ENCODE measurements at regions not wholly inside any gene's neighbourhood (a gene's known extent, or its start where the extent isn't known, plus 50 kb on each side); places are given as distances from the start of the nearest gene placed in this dataset.

DNA sequence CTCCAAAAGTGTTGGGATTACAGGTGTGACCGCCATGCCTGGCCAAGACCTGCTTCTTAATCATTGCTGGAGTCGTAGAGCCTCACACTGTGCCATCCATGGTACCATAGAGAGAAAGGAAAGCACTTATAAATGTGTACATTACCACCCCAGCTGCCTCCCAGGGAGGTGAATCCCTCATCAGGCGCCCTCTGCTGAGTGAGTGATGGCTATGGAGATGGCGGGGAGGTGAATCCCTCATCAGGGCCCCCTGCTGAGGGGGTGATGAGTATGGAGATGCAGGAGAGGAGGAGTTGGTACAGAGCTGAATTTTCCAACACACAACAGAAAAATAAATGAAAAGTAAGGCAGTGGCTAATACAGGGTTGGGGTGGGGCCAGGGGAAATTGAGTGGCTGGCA, 263.4 kb downstream of the UQCRFS1 start:
- Histone ChIP-seq H3K9me3 (replicated peaks) (peaks cover 6% of the 10 kb centered on the region), H3K27ac (replicated peaks) (no peak overlapping the region), H3K4me3 (no peak overlapping the region), H3K27me3 (ENCODE audit: low read depth) (no peaks in the 10 kb centered on the region), H3K36me3 (no peaks in the 10 kb centered on the region), H3K4me1 (no peaks in the 10 kb centered on the region)
- DNase-seq: no peak
- TF ChIP-seq, protein P1, sequence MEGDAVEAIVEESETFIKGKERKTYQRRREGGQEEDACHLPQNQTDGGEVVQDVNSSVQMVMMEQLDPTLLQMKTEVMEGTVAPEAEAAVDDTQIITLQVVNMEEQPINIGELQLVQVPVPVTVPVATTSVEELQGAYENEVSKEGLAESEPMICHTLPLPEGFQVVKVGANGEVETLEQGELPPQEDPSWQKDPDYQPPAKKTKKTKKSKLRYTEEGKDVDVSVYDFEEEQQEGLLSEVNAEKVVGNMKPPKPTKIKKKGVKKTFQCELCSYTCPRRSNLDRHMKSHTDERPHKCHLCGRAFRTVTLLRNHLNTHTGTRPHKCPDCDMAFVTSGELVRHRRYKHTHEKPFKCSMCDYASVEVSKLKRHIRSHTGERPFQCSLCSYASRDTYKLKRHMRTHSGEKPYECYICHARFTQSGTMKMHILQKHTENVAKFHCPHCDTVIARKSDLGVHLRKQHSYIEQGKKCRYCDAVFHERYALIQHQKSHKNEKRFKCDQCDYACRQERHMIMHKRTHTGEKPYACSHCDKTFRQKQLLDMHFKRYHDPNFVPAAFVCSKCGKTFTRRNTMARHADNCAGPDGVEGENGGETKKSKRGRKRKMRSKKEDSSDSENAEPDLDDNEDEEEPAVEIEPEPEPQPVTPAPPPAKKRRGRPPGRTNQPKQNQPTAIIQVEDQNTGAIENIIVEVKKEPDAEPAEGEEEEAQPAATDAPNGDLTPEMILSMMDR (IDR thresholded peaks at IDR 0.05; ENCODE audit: borderline replicate concordance): no peak
- intact Hi-C loops (cut with micrococcal nuclease): no loop called here

DNA sequence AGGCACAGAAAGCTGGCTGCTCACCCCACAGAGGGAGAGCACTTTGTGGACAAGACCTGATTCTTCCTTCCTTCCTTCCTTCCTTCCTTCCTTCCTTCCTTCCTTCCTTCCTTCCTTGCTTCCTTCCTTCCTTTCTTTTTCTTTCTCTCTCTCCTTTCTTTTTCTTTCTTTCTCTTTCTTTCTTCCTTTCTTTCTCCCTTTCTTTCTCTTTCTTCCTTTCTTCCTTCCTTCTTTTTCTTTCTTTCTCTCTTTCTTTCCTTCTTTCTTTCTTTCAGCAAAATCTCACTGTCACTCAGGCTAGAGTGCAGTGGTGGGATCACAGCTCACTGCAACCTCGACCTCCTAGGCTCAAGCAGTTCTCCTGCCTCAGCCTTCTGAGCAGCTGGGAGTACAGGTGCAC, 263.9 kb downstream of the UQCRFS1 start:
- no peaks in the 10 kb centered on the region for H3K4me1 ChIP-seq
- no peak for DNase-seq
- no peaks in the 10 kb centered on the region for H3K27me3 ChIP-seq (ENCODE audit: low read depth)
- peaks cover under 1% of the 10 kb centered on the region for H3K9me3 ChIP-seq (replicated peaks)
- H3K27ac ChIP-seq (replicated peaks): no peak overlapping the region
- no peaks in the 10 kb centered on the region for H3K36me3 ChIP-seq
- TF ChIP-seq, protein P1 (IDR thresholded peaks at IDR 0.05; ENCODE audit: borderline replicate concordance): no peak
- no peak overlapping the region for H3K4me3 ChIP-seq
- intact Hi-C loops (cut with micrococcal nuclease): no loop called here

DNA sequence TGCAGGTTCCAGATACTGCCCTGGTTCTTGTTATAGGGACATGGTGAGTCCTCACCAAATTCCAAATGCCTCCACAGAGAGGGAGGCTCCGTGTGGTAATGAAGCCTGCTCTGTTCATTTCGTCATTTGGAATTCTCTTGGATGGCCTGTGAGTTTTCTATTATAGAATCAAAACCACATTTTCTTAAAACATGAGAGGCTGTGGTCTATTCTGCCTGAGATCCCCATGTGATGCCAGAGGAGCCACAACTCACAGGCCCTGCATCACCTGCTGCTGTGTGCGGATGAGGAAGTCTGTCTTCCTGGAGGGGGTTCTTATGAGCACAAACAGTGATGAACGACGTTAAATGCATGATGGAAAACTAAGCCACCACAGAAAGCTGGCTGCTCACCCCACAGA, 264.4 kb downstream of the UQCRFS1 start:
- no peaks in the 10 kb centered on the region for H3K27me3 ChIP-seq (ENCODE audit: low read depth)
- H3K27ac ChIP-seq (replicated peaks): no peak overlapping the region
- intact Hi-C loops (cut with micrococcal nuclease): no loop called here
- H3K4me1 ChIP-seq: no peaks in the 10 kb centered on the region
- no peak overlapping the region for H3K4me3 ChIP-seq
- DNase-seq: no peak
- H3K9me3 ChIP-seq (replicated peaks): no peaks in the 10 kb centered on the region
- no peaks in the 10 kb centered on the region for H3K36me3 ChIP-seq
- TF ChIP-seq, protein P1 (IDR thresholded peaks at IDR 0.05; ENCODE audit: borderline replicate concordance): no peak

DNA sequence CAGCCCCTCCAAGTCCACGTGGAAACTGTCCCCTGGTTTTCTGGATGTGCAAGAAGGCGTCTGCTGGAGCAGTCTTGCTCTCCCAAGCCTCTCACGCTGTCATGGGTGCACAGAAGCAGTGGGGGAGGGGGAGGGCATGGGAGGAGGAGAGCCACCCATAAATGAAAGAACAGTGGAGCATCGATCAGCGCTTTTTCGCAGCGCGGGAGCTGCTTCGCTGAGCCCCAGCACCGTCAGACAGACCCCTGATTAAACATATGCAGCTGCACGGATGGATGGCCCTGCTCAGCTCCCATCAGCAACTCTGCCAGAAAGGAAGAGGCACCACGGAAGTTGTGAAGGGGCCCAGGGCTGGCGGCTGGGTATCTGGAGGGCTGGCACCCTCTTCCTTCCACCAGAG, 264.9 kb downstream of the UQCRFS1 start:
- intact Hi-C loops (cut with micrococcal nuclease): no loop called here
- H3K4me3 ChIP-seq: no peak overlapping the region
- no peak for DNase-seq
- H3K4me1 ChIP-seq: no peaks in the 10 kb centered on the region
- no peaks in the 10 kb centered on the region for H3K36me3 ChIP-seq
- H3K27me3 ChIP-seq (ENCODE audit: low read depth): no peaks in the 10 kb centered on the region
- H3K27ac ChIP-seq (replicated peaks): no peak overlapping the region
- H3K9me3 ChIP-seq (replicated peaks): no peaks in the 10 kb centered on the region
- TF ChIP-seq, protein P1 (IDR thresholded peaks at IDR 0.05; ENCODE audit: borderline replicate concordance): no peak

DNA sequence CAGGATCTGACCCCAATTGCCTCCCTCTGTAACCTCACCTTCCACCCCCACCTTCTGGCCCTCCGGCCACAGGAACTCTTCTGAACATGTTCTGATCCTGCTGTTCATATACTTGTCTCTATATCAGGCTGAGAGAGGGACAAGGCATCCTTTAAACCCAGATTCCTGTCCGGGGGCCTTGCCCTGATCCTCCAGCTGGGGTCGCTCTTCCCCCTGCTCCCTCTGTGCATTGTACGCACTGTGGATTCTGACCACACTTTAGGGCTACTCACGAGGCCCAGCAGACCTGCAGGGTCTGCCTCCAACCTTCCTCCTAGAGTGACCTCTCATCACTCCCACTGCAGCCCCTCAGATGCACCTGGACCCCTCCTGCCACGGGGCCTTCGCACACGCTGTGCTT, 269.3 kb downstream of the UQCRFS1 start:
- Histone ChIP-seq H3K9me3 (replicated peaks) (no peaks in the 10 kb centered on the region), H3K4me1 (peaks cover 18% of the 10 kb centered on the region), H3K27me3 (ENCODE audit: low read depth) (no peaks in the 10 kb centered on the region), H3K36me3 (no peaks in the 10 kb centered on the region), H3K27ac (replicated peaks) (no peak overlapping the region), H3K4me3 (no peak overlapping the region)
- TF ChIP-seq, protein P1 (IDR thresholded peaks at IDR 0.05; ENCODE audit: borderline replicate concordance): no peak
- no peak for DNase-seq
- intact Hi-C loops (cut with micrococcal nuclease): no loop called here

DNA sequence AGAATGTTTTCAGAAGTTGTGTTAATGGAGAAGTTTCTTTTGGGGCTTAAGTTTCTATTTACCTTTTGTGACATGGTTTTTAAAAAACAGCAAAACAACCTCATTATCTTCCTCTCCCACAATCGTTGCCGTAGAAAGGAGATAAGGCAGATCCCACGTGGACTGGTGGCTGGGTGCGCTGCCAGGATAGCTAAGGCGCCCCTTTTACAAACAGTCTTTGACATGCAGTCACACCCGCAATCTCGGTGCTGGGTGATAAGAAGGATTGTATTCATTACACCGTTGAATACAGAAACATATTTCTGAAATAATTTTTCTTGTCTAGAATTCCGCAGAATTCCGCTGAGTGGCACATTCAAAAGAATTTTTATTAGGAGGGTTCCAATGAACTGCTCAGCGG, 271.1 kb downstream of the UQCRFS1 start:
- Histone ChIP-seq H3K27ac (replicated peaks) (no peak overlapping the region), H3K4me3 (no peak overlapping the region), H3K36me3 (no peaks in the 10 kb centered on the region), H3K4me1 (peaks cover 18% of the 10 kb centered on the region), H3K27me3 (ENCODE audit: low read depth) (no peaks in the 10 kb centered on the region), H3K9me3 (replicated peaks) (no peaks in the 10 kb centered on the region)
- intact Hi-C loops (cut with micrococcal nuclease): no loop called here
- no peak for DNase-seq
- TF ChIP-seq, protein P1 (IDR thresholded peaks at IDR 0.05; ENCODE audit: borderline replicate concordance): no peak

Measured in left ventricle myocardium inferior (tissue), 1 donor.